ENCODE measurements at regions not wholly inside any gene's neighbourhood (a gene's known extent, or its start where the extent isn't known, plus 50 kb on each side); places are given as distances from the start of the nearest gene placed in this dataset.
A peak's percentile ranks its signal among the peaks of the same experiment; 100 is the strongest.

DNA sequence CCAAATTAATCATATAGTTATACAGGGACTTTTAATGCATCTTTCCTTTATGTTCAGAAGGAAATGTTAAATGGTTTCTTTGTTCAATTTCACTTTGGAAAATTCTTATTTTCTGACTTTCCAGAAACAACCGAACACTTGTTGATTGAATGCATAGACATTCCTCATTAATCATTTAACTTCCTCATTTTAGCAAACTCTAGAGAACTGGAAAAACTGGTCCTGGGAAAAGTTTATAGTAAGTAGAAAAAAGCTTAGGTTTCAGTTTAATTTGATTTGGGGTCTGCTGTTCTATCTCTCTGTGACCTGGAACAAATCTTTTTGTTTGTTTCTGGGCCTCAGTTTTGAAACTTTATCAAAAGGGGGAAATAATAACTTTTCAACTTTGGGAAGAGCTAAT lies 320.4 kb downstream of the CMPK2 start:
- Mint-ChIP-seq H3K36me3 (no peaks in the 10 kb centered on the region), H3K27ac (peak overlapping the region; percentile 77), H3K9me3 (peaks cover 12% of the 10 kb centered on the region), H3K4me3 (peak overlapping the region; percentile 58), H3K4me1 (ENCODE audit: unreplicated experiment) (peaks cover 6% of the 10 kb centered on the region), H3K27me3 (no peaks in the 10 kb centered on the region)
- no peak for DNase-seq (ENCODE audit: extremely low spot score, unreplicated experiment)
- TF ChIP-seq, protein P1, sequence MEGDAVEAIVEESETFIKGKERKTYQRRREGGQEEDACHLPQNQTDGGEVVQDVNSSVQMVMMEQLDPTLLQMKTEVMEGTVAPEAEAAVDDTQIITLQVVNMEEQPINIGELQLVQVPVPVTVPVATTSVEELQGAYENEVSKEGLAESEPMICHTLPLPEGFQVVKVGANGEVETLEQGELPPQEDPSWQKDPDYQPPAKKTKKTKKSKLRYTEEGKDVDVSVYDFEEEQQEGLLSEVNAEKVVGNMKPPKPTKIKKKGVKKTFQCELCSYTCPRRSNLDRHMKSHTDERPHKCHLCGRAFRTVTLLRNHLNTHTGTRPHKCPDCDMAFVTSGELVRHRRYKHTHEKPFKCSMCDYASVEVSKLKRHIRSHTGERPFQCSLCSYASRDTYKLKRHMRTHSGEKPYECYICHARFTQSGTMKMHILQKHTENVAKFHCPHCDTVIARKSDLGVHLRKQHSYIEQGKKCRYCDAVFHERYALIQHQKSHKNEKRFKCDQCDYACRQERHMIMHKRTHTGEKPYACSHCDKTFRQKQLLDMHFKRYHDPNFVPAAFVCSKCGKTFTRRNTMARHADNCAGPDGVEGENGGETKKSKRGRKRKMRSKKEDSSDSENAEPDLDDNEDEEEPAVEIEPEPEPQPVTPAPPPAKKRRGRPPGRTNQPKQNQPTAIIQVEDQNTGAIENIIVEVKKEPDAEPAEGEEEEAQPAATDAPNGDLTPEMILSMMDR (conservative IDR thresholded peaks at IDR 0.05) = no peak

DNA sequence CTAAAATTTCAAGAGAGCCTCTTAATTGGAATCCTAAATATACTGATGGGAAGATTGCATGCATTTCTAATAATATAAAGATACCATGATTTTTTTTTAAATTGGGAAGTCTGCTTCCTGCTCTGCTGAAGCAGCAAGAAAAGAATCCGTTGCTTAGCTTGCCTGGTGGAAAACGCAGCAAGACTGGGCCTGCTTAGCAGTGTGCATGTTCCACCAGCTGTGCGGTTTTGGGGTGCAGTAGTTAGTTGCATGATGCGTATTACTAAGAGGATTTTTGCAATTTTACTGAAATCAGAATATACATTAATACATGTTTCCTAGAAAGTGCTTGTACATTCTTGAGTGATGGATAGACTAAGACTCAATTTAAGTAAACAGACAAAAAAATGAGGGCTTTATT lies 319.9 kb downstream of the CMPK2 start:
- H3K4me1 Mint-ChIP-seq (ENCODE audit: unreplicated experiment) = peaks cover 6% of the 10 kb centered on the region
- peaks cover 3% of the 10 kb centered on the region for H3K36me3 Mint-ChIP-seq
- H3K9me3 Mint-ChIP-seq = peaks cover 16% of the 10 kb centered on the region
- H3K27me3 Mint-ChIP-seq = no peaks in the 10 kb centered on the region
- peak overlapping the region; percentile 58 for H3K4me3 Mint-ChIP-seq
- no peak for DNase-seq (ENCODE audit: extremely low spot score, unreplicated experiment)
- peak overlapping the region; percentile 77 for H3K27ac Mint-ChIP-seq
- TF ChIP-seq, protein P1 (conservative IDR thresholded peaks at IDR 0.05) = no peak

DNA sequence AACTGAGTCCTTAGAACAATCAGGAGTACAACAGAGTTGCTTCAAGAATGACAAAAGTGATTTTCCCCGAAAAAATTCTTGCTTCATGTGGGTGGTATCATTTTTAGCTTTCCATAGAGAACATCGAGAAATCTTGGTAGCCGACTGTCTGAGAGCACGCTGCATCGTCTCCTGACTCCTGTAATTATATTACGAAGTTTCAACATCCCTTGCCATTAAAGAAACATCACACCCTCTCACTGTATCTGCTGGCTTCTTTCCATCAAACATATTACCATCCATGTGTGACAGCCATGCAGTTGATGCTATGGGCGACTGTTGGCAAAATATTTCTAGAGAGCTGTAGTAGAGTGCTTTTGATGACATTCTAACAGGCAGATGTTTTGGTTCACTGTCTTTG lies 311.2 kb downstream of the CMPK2 start:
- H3K4me1 Mint-ChIP-seq (ENCODE audit: unreplicated experiment) = peaks cover 10% of the 10 kb centered on the region
- H3K9me3 Mint-ChIP-seq = peaks cover 5% of the 10 kb centered on the region
- no peaks in the 10 kb centered on the region for H3K27me3 Mint-ChIP-seq
- no peak overlapping the region for H3K4me3 Mint-ChIP-seq
- TF ChIP-seq, protein P1 (conservative IDR thresholded peaks at IDR 0.05) = no peak
- no peak for DNase-seq (ENCODE audit: extremely low spot score, unreplicated experiment)
- peaks cover 7% of the 10 kb centered on the region for H3K36me3 Mint-ChIP-seq
- no peak overlapping the region for H3K27ac Mint-ChIP-seq

DNA sequence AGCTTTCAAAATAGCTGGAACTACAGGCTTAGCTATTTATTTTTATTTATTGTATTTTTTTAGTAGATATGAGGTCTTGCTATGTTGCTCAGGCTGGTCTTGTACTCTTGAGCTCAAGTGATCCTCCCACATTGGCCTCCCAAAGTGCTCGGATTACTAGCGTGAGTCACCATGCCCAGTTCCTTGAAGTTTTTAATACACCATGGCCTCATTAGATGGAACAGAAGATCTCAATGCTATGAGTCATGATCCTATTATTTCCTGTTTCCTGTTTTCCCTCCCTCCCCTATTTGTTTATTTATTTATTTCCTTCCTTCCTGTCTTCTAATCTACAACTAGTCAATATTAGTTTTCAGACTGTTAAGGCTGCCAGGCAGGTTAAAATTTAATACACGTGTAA lies 309.0 kb downstream of the CMPK2 start:
- TF ChIP-seq, protein P1 (conservative IDR thresholded peaks at IDR 0.05) = no peak
- Mint-ChIP-seq H3K9me3 (no peaks in the 10 kb centered on the region), H3K27me3 (no peaks in the 10 kb centered on the region), H3K27ac (no peak overlapping the region), H3K4me3 (no peak overlapping the region), H3K4me1 (ENCODE audit: unreplicated experiment) (peaks cover 10% of the 10 kb centered on the region), H3K36me3 (no peaks in the 10 kb centered on the region)
- no peak for DNase-seq (ENCODE audit: extremely low spot score, unreplicated experiment)

DNA sequence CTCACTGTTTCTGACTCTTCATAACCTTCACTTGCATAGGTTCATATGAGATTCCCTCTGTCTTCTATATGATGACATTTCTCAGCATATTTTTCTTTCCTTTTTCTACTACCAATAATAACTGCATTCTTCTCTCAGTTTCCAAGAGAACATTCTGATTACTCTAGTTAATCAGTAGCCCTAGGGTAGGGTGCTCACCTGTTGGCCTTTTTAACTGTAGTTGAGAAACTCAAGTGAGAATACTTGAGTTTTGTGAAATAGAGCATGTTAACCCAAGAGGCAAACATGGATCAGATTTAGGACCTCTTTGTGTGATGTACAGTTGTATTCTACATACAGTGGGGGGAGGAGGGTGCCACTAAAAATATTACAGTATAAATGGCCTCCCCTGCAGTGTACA lies 308.0 kb downstream of the CMPK2 start:
- Mint-ChIP-seq H3K9me3 (no peaks in the 10 kb centered on the region), H3K27ac (no peak overlapping the region), H3K36me3 (no peaks in the 10 kb centered on the region), H3K4me3 (no peak overlapping the region), H3K4me1 (ENCODE audit: unreplicated experiment) (peaks cover 10% of the 10 kb centered on the region), H3K27me3 (no peaks in the 10 kb centered on the region)
- TF ChIP-seq, protein P1 (conservative IDR thresholded peaks at IDR 0.05) = no peak
- DNase-seq (ENCODE audit: extremely low spot score, unreplicated experiment) = no peak

DNA sequence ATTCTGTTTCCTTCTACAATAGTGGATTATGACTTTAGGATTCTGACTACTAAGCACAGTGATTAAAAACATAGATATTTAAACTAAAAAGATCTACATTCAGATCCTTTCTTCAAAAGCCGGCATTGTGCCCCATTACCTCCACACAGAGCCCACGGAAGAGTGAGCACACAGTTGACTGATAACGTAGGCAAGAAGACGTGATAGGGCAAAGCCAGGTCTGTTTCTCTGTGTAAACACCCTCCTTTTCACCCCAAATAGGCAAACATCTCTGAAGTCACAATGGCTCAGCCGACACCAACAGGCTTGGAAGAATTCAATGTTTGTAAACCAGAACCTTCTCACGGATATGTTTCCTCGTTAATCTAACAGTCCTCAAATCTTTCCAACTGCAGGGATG lies 302.9 kb downstream of the CMPK2 start:
- Mint-ChIP-seq H3K4me1 (ENCODE audit: unreplicated experiment) (peaks cover under 1% of the 10 kb centered on the region), H3K27me3 (no peaks in the 10 kb centered on the region), H3K36me3 (no peaks in the 10 kb centered on the region), H3K27ac (no peak overlapping the region), H3K9me3 (no peaks in the 10 kb centered on the region), H3K4me3 (no peak overlapping the region)
- DNase-seq (ENCODE audit: extremely low spot score, unreplicated experiment) = no peak
- TF ChIP-seq, protein P1 (conservative IDR thresholded peaks at IDR 0.05) = no peak

Data from type B pancreatic cell (in vitro differentiated cells).